GM12878 (cell line): ENCODE measurements at regions not wholly inside any gene's neighbourhood (a gene's known extent, or its start where the extent isn't known, plus 50 kb on each side); places are given as distances from the start of the nearest gene placed in this dataset.

Experiments used
- ATAC-seq: fragments of 200-7000 bp; cut with Tn5 transposase; 3 replicates; pipeline ENCODE4 v1.9.1; 2020; ENCODE audit warnings: mild to moderate bottlenecking, moderate library complexity
- BruUV-seq: library from RNA; stranded (reverse); fragments of 400-500 nt; replicated peaks from 2 replicates; lab custom pipeline; 2021; lab: Mats Ljungman, UMichigan
- CTCF ChIA-PET: fragments of 300-600 bp; sonication (Branson Sonifier 250); formaldehyde crosslinking; extraction: SDS; loops from one replicate; lab custom pipeline; 2021; ENCODE audit warnings: inconsistent platforms; lab: Yijun Ruan, JAX
- POLR2A ChIA-PET: fragments of 350-600 bp; formaldehyde crosslinking; extraction: SDS; loops from one replicate; lab custom pipeline; 2021; ENCODE audit warnings: inconsistent platforms; lab: Charles Lee
- RAD21 ChIA-PET: fragments of 300-600 bp; sonication (Branson Sonifier 250); formaldehyde crosslinking; loops from one replicate; lab custom pipeline; 2023; ENCODE audit warnings: antibody characterized with exemption; ENCODE audit not compliant: unreplicated experiment; lab: Charles Lee
- SMC1A ChIA-PET: fragments of 300-600 bp; sonication (Branson Sonifier 250); formaldehyde crosslinking; loops from one replicate; lab custom pipeline; 2023; ENCODE audit not compliant: unreplicated experiment, uncharacterized antibody; lab: Charles Lee
- DNase-seq: peaks from one replicate; pipeline ENCODE4 v3.0.0-alpha.2; 2011; ENCODE audit warnings: low read depth, low spot score
- FAIRE-seq: peaks from 3 replicates; lab custom pipeline; 2011; peaks lifted over from hg19 to GRCh38; lab: Jason Lieb, UNC
- H2AFZ ChIP-seq: 2 replicates; pipeline ENCODE4 v1.6.0; 2011; ENCODE audit warnings: low read depth, low read length, control low read depth; ENCODE audit not compliant: control insufficient read depth
- H3K27ac ChIP-seq: 2 replicates; pipeline ENCODE4 v1.5.1; 2011; ENCODE audit warnings: control low read depth; ENCODE audit not compliant: control insufficient read depth, insufficient read depth
- H3K27me3 ChIP-seq, 2 experiments: replicated peaks in 1 of 2; 2 replicates each; pipeline versions ENCODE4 v1.6.0 to v1.6.1; 2011; ENCODE audit warnings: low read length in 1 of 2; ENCODE audit not compliant: control insufficient read depth in 2 of 2, insufficient read depth in 2 of 2
- H3K36me3 ChIP-seq, 2 experiments: 2 replicates each; pipeline ENCODE4 v1.5.1; 2011; ENCODE audit warnings: low read length in 1 of 2; ENCODE audit not compliant: control insufficient read depth in 2 of 2, insufficient read depth in 2 of 2
- H3K4me1 ChIP-seq: 2 replicates; pipeline ENCODE4 v1.6.1; 2011; ENCODE audit warnings: mild to moderate bottlenecking, low read length, moderate library complexity, mixed read lengths; ENCODE audit not compliant: control insufficient read depth, insufficient read depth
- H3K4me2 ChIP-seq: 2 replicates; pipeline ENCODE4 v1.6.0; 2011; ENCODE audit warnings: control low read depth; ENCODE audit not compliant: control insufficient read depth, insufficient read depth
- H3K4me3 ChIP-seq: fragments of 200-600 bp; sonication (generic); 2 replicates; pipeline ENCODE4 v1.5.1; 2016
- H3K79me2 ChIP-seq: 2 replicates; pipeline ENCODE4 v1.6.0; 2011; ENCODE audit warnings: low read length; ENCODE audit not compliant: control insufficient read depth, insufficient read depth
- H3K9ac ChIP-seq: 2 replicates; pipeline ENCODE4 v1.8.0; 2011; ENCODE audit warnings: low read length, control low read depth, mixed read lengths; ENCODE audit not compliant: control insufficient read depth, insufficient read depth
- H3K9me3 ChIP-seq: replicated peaks from 3 replicates; pipeline ENCODE4 v1.5.1; 2011; ENCODE audit warnings: mild to moderate bottlenecking, low read length; ENCODE audit not compliant: control insufficient read depth, insufficient read depth
- H4K20me1 ChIP-seq: 2 replicates; pipeline ENCODE4 v1.6.0; 2011; ENCODE audit not compliant: control insufficient read depth, insufficient read depth
- ESRRA ChIP-seq: IDR thresholded peaks from 2 replicates; pipeline ENCODE4 v1.6.1; 2012; ENCODE audit warnings: mild to moderate bottlenecking, low read length, improper control_type of control experiment
- IRF4 ChIP-seq: IDR thresholded peaks from 2 replicates; pipeline ENCODE4 v1.6.1; 2011; ENCODE audit warnings: low read depth, low read length
- MEF2A ChIP-seq: IDR thresholded peaks from 2 replicates; pipeline ENCODE4 v1.6.1; 2011; ENCODE audit warnings: low read depth, mild to moderate bottlenecking, low read length, moderate library complexity; ENCODE audit not compliant: insufficient read depth
- MYC ChIP-seq: IDR thresholded peaks from 2 replicates; pipeline ENCODE4 v1.6.1; 2011; ENCODE audit warnings: mild to moderate bottlenecking, low read length, moderate library complexity, inconsistent platforms; ENCODE audit not compliant: insufficient read depth, insufficient replicate concordance, insufficient read length, severe bottlenecking
- NR2F1 ChIP-seq: fragments of 450-650 bp; conservative IDR thresholded peaks from 2 replicates; pipeline ENCODE4 v1.6.1; 2017; ENCODE audit warnings: mild to moderate bottlenecking
- PAX8 ChIP-seq: fragments of 450-650 bp; IDR thresholded peaks from 2 replicates; pipeline ENCODE4 v1.6.1; 2017; ENCODE audit warnings: mild to moderate bottlenecking, moderate library complexity
- POLR2AphosphoS2 ChIP-seq: IDR thresholded peaks from 2 replicates; pipeline ENCODE4 v1.6.1; 2011; ENCODE audit warnings: low read depth, mild to moderate bottlenecking, low read length, improper control_type of control experiment, moderate library complexity
- ZNF207 ChIP-seq: fragments of 450-650 bp; IDR thresholded peaks from 2 replicates; pipeline ENCODE4 v1.6.1; 2014; ENCODE audit warnings: antibody characterized with exemption, mild to moderate bottlenecking, borderline replicate concordance
- ZZZ3 ChIP-seq: IDR thresholded peaks from 2 replicates; pipeline ENCODE4 v1.6.1; 2011; ENCODE audit warnings: low read depth; ENCODE audit not compliant: control insufficient read depth, insufficient read length
- WGBS: methylation state at CpG from one replicate; pipeline ENCODE4 v1.1.6; 2016; ENCODE audit warnings: low lambda C conversion rate; ENCODE audit not compliant: insufficient replicate concordance, insufficient coverage; ENCODE audit errors: missing lambda C conversion rate; 5-methylcytosine and 5-hydroxymethylcytosine counted together
- in situ Hi-C: fragments of 300-500 bp; cut with MboI; formaldehyde crosslinking; loops from 9 replicates; pipeline ENCODE4 v1.14.3; 2018; ENCODE audit warnings: mixed read lengths
- intact Hi-C: fragments of 100-400 bp; cut with micrococcal nuclease; formaldehyde crosslinking; loops from one replicate; pipeline ENCODE4 v1.14.2; 2022; ENCODE audit not compliant: unreplicated experiment
- TF ChIP-seq, protein P1 (sequence below): IDR thresholded peaks from 2 replicates; pipeline ENCODE4 v1.6.1; 2011; ENCODE audit warnings: low read depth, low read length, improper control_type of control experiment, borderline replicate concordance
- TF ChIP-seq, protein P2 (sequence below): IDR thresholded peaks from 2 replicates; pipeline ENCODE4 v1.6.1; 2012; ENCODE audit warnings: low read depth, low read length, improper control_type of control experiment
- TF ChIP-seq, protein P3 (sequence below): fragments of 450-650 bp; IDR thresholded peaks from 2 replicates; pipeline ENCODE4 v1.6.1; 2017; ENCODE audit warnings: low read depth, mild to moderate bottlenecking, moderate library complexity
- TF ChIP-seq, protein P4 (sequence below): fragments of 450-650 bp; IDR thresholded peaks from 2 replicates; pipeline ENCODE4 v1.6.1; 2017; ENCODE audit warnings: antibody characterized with exemption, mild to moderate bottlenecking, moderate library complexity

DNA sequence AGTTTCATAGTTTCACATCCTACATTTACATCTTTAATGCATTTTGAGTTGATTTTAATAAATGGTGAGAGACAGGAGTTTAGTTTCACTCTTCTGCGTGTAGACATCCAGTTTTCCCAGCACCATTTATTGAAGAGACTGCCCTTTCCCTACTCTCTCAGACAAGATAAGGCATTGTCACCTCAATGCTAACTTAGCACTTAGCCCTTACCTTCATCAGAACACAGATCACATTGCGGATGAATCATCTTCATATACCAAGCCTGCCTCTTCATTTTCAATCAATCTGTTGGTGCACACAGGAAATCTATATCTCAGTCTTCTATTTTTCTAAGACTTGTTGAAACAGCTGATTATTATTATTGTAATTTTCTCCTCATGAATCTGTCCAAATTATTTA is 396.6 kb upstream of the NBEA start:
- RAD21 ChIA-PET, result no interaction called here
- no TSS peak for BruUV-seq
- ATAC-seq (no peak), FAIRE-seq (no peak), DNase-seq (no peak)
- Histone ChIP-seq H3K79me2 (no peaks in the 10 kb centered on the region), H3K36me3 (no peaks in the 10 kb centered on the region), H2AFZ (no peak overlapping the region), H3K27me3 (no peaks in the 10 kb centered on the region), H3K4me1 (no peaks in the 10 kb centered on the region), H3K27ac (no peak overlapping the region), H3K9me3 (no peaks in the 10 kb centered on the region; the same call in 2 of the 3 replicates), H4K20me1 (no peaks in the 10 kb centered on the region), H3K4me2 (no peak overlapping the region), H3K9ac (no peak overlapping the region), H3K4me3 (no peak overlapping the region)
- intact Hi-C loops (no loop called here), in situ Hi-C loops (no loop called here)
- TF ChIP-seq, protein P1, sequence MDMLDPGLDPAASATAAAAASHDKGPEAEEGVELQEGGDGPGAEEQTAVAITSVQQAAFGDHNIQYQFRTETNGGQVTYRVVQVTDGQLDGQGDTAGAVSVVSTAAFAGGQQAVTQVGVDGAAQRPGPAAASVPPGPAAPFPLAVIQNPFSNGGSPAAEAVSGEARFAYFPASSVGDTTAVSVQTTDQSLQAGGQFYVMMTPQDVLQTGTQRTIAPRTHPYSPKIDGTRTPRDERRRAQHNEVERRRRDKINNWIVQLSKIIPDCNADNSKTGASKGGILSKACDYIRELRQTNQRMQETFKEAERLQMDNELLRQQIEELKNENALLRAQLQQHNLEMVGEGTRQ, result no peak
- TF ChIP-seq, protein P2, sequence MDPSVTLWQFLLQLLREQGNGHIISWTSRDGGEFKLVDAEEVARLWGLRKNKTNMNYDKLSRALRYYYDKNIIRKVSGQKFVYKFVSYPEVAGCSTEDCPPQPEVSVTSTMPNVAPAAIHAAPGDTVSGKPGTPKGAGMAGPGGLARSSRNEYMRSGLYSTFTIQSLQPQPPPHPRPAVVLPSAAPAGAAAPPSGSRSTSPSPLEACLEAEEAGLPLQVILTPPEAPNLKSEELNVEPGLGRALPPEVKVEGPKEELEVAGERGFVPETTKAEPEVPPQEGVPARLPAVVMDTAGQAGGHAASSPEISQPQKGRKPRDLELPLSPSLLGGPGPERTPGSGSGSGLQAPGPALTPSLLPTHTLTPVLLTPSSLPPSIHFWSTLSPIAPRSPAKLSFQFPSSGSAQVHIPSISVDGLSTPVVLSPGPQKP, result no peak
- TF ChIP-seq POLR2AphosphoS2 (no peak), ZZZ3 (no peak), ESRRA (no peak), ZNF207 (no peak), IRF4 (no peak), NR2F1 (no peak), PAX8 (no peak), MYC (no peak), MEF2A (no peak)
- TF ChIP-seq, protein P3, sequence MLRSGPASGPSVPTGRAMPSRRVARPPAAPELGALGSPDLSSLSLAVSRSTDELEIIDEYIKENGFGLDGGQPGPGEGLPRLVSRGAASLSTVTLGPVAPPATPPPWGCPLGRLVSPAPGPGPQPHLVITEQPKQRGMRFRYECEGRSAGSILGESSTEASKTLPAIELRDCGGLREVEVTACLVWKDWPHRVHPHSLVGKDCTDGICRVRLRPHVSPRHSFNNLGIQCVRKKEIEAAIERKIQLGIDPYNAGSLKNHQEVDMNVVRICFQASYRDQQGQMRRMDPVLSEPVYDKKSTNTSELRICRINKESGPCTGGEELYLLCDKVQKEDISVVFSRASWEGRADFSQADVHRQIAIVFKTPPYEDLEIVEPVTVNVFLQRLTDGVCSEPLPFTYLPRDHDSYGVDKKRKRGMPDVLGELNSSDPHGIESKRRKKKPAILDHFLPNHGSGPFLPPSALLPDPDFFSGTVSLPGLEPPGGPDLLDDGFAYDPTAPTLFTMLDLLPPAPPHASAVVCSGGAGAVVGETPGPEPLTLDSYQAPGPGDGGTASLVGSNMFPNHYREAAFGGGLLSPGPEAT, result no peak
- TF ChIP-seq, protein P4, sequence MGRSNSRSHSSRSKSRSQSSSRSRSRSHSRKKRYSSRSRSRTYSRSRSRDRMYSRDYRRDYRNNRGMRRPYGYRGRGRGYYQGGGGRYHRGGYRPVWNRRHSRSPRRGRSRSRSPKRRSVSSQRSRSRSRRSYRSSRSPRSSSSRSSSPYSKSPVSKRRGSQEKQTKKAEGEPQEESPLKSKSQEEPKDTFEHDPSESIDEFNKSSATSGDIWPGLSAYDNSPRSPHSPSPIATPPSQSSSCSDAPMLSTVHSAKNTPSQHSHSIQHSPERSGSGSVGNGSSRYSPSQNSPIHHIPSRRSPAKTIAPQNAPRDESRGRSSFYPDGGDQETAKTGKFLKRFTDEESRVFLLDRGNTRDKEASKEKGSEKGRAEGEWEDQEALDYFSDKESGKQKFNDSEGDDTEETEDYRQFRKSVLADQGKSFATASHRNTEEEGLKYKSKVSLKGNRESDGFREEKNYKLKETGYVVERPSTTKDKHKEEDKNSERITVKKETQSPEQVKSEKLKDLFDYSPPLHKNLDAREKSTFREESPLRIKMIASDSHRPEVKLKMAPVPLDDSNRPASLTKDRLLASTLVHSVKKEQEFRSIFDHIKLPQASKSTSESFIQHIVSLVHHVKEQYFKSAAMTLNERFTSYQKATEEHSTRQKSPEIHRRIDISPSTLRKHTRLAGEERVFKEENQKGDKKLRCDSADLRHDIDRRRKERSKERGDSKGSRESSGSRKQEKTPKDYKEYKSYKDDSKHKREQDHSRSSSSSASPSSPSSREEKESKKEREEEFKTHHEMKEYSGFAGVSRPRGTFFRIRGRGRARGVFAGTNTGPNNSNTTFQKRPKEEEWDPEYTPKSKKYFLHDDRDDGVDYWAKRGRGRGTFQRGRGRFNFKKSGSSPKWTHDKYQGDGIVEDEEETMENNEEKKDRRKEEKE, result no peak
- WGBS, result 28% methylated on average over 2 of the region's 2 CpGs
- CTCF ChIA-PET, result no interaction called here
- SMC1A ChIA-PET, result no interaction called here
- POLR2A ChIA-PET, result no interaction called here
